ENCODE measurements at regions not wholly inside any gene's neighbourhood (a gene's known extent, or its start where the extent isn't known, plus 50 kb on each side); places are given as distances from the start of the nearest gene placed in this dataset.
"Not testable (repeated sequence)": the region's sequence is repeated elsewhere in the genome, so short reads cannot be mapped to it uniquely, and the experiment has no call there.

DNA sequence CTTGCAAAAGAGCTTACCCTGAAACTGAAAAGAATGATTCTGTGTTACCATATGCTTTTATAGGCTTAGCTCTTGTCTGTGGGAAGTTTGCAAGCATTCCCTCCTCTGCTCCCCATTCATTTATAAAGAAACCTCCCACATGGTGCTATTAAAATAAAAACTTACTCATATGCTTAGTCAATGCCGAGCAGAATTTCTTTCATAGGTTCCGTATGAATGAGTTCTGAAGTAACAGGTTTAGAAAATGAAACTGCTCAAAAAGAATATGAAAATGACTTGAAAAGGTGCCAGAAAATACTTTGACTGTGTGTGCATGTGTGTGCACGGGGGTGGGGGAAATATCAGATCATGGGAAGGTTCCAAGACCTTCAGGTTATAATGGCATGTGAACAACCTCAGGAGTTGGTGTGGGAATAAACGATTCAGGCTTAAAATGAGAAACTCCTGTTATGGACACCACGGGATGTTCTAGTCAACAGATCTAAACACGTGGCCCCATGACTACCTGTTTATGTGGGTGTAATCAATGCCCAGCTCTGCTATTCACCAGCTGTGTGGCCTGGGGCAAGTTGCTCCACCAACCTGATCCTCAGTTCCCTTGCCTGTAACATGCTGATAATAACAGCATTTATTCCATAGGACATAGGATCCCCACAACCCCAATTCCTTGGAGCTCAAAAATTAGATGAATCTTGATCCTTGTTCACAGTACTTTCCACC is 293.7 kb upstream of the PLGLB1 start:
- not testable (repeated sequence) for DNase-seq (ENCODE audit: low read depth)

DNA sequence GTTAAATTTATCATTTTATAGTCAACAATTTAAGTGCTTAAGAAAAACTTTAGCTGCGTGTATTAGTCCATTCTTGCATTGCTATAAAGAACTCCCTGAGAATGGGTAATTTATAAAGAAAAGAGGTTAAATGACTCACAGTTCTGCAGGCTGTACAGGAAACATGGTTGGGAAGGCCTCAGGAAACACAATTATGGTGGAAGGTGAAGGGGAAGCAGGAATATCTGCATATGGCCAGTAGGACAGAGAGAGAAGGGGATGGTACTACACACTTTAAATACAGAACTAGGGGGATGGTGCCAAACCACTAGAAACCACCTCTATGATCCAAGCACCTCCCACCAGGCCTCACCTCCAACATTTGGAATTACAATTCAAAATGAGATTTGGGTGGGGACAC is 295.5 kb upstream of the PLGLB1 start:
- peak; percentile 12 for DNase-seq (ENCODE audit: low read depth)

DNA sequence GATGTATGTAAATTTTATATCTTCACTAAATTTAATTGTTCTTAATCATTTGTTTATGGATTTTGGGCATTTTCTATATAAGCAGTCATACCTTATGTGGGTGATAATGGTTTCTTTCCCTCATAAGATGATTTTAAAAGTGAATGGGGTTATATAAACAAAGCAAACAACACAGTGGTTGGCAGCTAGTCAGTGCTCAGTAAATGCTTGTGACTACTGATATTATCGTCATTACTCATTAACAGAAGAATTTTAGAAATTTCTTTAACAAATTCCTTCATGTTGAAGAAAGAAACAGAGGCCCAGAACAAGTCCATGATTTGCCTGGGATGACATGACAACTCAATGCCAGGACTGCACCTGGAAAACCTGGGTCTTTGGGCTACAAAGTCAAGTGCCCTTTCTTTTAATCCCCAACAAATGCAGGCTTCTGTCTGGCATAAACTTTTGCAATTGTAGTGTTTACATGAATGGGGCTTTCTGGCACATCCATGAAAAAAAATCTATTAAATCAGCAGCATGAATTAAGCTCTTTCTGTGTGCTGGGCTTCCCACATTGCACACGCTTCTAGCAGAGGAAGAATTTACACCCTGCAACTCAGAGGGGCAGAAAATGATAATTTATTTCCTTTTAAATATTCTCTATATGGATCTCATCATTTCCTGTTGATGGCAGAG is 297.3 kb upstream of the PLGLB1 start:
- peak; percentile 85 for DNase-seq (ENCODE audit: low read depth)

DNA sequence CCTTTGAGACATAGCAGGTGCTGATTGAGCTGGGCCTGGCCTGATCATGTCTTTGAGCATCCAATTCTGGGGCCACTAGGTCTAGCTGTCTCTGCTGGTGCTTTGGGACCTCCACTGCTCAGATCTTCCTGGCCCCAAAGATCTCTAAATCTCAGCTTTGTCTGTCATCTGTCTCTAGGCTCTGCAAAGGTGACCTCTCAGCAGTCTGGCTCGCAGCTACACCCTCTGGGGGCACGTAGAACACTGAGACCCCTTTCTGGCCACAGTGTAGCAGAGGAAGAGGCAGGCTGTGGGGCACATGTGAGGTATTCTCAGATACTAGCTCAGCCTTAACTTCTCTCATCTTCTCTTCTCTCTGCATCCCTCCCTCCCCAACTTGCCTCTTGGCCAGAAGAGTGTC is 298.1 kb upstream of the PLGLB1 start:
- DNase-seq (ENCODE audit: low read depth) = not testable (repeated sequence)

DNA sequence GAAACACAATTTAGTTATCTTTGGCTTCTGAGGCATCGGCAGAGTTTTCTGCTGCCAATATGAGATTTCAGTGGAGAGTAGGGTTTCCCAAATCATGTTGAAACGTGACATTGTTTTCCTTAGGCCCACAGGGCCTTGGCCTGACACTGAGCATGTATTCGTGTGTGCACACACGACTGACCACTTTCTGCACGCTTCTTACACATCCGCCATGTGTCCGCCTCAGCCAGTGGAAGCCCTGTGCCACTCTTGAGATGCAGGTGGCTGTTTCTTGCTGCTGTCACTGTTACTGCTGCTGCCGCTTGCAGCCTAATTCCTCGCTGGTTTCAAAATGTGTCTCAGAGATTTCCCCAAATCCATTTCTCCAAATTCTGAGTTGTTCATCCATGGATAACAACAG is 299.6 kb upstream of the PLGLB1 start:
- DNase-seq (ENCODE audit: low read depth) = not testable (repeated sequence)

DNA sequence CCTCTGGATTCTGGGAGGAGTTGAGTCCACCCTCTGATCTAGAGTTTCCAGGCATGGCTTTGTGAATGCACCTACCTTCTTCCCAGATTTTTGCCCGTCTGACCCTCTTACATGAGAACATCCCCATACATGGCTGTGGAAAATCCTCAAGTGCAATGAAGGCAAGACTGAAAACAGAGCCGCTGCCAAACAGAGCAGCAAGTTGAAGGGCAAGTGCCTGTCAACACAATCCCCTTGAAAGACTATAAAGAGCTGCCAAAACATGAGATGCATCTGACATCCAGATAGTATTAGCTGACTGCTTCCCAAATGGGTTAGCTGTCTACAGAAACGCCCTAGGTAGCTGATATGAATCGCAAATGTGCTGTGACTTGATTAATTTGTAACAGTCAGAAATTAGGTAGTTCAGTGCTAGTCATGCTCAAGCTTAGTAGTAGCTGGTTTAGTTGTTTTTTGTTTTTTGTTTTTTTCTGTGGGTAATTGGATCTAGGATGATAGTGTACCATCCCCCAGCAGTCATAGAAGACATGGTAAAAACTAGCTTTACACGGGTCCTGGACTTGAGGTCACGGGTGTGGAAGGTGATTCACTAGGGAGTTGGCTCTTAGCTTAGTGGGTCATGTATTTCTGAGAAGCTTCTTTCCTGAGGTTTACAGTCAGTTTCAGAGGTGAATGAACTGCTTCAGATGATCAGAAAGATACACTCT is 302.8 kb upstream of the PLGLB1 start:
- DNase-seq (ENCODE audit: low read depth) = not testable (repeated sequence)

DNA sequence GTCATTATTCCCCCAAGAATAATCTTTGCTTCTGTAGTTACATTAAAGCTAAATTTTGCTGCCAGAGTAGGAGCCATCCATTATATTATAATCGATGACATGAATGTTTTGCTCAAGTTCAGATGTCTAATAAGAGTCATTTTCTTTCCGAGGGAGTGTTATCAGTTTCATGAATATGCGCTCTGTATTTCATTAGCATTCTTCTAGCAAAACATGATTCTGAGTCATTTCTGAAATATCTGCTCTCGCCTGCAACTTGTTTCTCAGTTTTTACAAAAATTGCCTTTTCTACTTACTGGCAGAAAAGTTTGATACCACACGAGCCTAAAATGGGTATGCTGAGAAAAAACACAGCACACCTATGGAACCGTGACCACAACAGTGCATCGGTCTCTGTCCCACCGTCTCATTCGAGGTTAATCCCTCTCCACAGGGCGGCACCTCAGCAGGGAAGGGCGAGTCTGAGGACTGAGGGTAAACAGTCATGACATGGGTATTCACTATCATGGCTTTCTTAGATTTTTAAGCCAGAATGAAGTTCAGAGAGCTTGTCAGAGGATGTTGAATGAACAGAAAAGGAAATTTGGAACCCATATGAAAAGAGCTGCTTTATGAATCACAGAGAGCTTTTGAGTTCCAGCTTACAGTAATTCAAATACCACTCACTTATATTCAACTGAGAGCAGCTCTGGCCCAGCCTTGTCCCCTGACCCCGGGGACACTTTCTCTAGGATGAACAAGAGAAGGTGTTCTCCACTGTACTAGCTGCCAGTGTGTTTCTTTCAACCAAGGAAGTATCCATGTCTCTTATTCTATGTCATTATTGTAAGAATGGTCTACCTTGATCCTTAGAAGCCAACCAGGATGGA is 303.6 kb upstream of the PLGLB1 start:
- not testable (repeated sequence) for DNase-seq (ENCODE audit: low read depth)

DNA sequence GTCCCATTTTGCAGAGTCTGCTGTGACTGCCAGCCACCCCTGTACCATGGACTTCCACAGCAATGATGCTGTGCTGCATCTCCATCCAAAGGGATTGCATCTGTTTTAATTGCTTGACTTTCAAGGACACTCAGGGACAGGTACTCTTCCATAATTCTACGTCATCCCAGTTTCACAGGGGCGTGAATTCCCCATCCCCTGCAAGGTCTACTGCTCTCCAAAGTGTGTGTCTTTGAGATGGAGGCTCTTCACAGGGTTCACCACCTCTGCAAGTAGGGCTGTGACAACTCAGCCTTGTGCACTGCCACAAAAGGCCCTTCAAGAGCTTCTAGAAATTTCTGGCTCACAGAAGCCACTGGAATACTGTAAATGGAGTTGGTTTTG is 304.3 kb upstream of the PLGLB1 start:
- not testable (repeated sequence) for DNase-seq (ENCODE audit: low read depth)

DNA sequence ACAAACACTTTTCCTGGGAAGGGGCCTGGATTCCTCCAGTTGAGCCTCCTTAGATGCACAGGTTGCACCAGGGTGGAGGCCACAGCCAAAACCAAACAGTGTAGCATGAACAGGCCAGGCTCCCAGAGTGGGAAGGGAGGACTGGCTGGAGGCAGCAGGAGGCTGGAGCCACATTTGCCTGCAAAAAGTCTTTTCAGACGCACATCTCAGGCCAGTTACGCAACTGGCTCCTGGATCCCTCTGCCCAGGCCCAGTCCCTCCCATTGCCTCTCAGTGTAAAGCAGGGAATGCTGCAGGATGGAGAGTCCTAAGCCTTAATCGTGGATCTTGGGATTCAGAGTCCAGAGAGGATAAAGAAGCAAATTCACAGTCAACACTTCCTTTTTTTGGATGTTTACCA is 305.1 kb upstream of the PLGLB1 start:
- DNase-seq (ENCODE audit: low read depth) = not testable (repeated sequence)

DNA sequence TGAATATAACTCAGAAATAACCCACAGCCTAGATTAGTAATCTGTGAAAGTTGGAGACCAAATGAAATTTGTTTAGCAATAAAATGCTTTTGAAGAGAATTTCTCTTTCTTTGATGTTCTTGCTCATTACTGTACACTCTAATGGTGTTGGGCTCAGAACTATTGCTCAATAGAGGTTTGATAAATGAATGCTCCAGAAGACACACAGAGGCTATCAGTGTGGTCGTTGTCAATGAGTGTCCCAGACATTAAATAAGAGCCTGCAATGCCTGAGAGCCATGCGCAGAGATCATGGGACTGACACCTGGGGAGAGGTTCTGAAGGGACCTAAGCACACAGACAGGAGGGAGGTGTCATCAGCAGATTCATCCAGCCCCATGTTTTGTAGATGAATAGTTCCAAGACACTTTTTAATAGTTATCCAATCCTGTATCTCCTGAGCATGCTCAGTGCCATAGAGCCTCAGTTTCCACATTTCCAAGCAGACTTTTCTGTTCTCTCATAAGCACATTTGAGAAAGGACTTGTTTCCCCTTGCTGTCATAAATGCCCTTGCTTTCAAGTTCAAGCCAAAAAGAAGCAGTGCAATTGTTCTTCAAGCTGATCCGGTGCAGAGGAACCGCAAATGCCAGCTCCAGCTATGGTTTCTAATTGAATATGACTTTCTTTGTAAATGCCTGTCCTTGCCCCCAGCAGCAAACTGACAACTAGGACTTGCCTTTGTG is 306.2 kb upstream of the PLGLB1 start:
- not testable (repeated sequence) for DNase-seq (ENCODE audit: low read depth)

DNA sequence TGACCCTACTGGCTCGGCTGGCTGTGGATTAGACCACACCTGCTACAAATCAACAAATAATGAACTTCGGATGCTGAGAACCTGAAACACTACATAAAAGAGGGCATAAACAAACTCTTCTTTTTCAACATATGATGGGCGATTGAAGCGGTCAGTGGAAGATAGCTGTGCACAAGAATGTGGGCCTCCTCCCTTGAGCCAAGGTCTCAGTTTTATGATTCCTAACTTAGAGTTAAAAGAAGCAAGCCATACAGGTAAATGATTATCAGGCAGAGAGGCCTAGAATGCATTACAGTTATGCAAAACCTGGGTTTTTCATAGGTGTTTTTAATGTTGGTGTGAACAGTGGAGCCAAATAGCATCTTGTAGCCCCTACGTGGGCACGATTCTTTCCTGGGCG is 307.9 kb upstream of the PLGLB1 start:
- DNase-seq (ENCODE audit: low read depth) = not testable (repeated sequence)

DNA sequence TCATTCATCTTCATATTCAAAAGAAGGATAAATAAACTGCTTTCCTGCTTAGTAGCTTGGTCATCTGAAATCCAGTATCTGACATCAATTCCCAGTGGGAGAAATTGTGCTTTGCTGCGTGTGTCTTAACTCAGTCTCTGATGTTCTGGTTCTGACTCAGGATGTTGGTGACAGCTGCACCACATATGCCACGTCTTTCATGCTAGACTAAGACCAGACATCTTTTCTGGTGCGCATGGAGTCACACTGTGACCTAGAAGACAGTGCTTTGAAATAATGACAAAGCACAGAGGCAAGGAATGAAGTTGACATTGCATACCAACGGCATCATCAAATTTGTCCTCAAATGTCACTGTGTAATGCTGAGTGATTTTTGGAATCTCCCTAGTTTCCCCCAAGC is 308.8 kb upstream of the PLGLB1 start:
- DNase-seq (ENCODE audit: low read depth) = not testable (repeated sequence)

DNA sequence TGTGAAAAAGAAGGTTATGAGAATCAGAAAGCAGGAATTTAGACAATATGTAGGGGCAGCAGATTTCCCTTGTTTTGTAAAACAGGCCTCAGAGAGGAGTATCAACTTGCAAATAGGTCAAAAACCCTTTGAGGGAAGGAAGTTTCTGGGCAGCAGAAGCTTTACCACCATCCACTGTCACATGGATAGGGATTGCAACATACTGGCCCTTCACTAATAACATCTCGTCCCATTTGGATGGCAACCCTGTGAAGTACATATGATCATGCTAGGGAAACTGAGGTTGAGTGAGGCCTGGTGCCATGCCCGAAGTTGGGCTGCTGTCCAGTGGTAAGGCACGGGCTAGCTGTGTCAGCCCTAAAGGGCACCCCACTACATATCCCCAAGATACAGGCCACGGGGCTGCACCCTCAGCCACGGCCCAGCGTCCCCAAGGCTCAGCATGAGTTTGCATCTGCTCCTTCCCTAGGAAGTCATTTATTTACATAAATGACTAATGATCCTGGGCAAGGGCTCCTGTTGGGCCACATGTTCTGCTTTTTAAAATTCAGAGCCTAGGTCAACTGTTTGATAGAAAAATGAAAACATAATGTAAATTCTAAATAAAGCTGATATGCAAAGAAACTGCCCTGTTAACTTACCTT is 310.4 kb upstream of the PLGLB1 start:
- DNase-seq (ENCODE audit: low read depth) = not testable (repeated sequence)

DNA sequence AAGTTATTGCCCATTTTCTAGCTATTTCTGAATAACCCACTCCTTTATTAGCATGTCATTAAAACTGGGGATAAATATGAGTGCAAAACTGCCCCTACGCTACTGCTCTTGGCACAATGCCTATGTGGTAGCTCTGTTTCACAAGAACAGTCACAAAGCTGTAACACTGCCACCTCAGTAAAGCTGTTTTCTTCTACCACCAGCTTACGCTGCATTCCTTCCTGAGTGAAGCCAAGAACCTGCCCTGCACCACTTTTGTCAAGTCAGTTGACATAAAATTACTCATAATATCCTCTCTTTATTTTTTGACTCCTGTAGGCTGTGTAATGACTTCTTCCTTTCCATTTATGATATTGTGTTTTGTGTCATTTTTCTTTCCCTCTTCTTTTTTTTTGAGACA is 313.2 kb upstream of the PLGLB1 start:
- not testable (repeated sequence) for DNase-seq (ENCODE audit: low read depth)

DNA sequence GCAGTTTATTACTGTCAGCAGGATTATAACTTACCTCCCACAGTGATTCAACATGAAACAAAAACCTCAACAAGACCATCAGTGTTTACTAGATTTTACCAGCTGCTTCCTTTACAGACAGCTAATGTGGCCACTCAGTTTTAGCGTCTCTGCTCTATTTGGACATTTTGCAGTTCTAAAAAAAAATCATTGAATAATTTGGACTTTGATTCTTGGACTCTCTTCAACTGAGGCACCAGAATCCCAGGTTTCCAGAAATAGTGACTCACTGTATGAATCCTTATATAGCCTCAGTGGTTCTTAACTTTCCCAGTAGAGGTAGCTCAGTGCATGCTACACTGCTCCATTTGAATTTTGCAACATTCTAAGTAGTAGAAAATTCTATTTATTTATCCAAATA is 317.4 kb upstream of the PLGLB1 start:
- peak; percentile 35 for DNase-seq (ENCODE audit: low read depth)

DNA sequence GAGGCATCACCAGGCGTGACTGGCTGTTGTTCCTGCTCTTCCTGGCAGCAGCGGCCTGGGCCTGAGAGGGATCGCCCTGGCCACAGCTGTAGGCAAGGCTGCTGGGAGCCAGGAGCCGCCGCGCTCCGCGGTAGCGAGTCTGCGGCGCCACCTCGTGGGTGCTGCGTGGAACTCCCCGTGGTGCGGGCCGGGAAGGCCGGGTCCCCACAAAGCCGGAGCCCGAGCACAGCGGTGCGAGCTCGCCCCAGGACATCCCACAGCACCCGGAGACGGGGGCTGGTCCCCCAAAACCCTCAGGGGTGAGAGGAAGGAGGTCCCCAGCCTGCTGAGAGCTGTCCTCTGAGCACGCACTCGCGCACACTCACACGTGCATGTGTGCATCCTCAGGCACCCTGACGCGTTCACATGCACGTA is 320.0 kb upstream of the PLGLB1 start:
- peak; percentile 54 for DNase-seq (ENCODE audit: low read depth)

DNA sequence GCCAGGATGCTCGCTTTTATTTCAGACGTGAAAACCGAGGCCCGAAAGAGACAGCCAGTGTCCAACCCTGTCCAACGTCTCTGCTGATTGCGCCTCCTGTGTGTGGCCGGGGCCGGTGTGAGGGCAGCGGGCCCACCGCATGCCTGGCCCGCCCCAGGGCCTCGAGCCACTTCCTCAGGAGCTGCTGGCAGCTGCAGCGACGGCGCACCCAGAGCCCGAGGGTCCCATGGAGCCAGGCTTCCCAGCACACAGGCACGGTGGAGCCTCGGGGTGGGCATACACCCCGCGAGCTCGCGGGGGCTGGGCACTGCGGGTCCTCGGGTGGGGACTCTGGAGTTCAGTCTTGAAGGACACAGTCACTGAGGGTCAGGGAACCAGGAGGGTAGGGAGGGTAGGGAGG is 320.5 kb upstream of the PLGLB1 start:
- DNase-seq (ENCODE audit: low read depth) = not testable (repeated sequence)

DNA sequence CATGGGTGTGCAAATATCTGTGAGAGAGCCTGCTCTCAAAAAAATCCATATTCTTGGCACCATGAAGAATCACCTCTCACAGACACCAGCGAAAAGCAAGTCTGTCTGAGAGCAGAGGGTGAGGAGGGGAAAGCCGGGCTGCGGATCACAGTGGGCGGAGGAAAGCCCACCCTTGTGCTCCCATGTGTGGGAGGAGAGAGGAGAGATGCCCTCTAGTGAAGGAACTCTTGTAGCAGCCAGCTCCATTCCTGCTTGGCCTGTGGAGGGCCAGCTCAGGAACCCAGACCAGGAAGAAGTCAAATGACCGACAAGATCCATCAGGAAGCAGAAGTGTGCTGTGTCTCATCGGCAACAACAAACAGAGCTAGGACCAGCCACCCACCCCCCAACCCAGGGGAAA is 321.7 kb upstream of the PLGLB1 start:
- DNase-seq (ENCODE audit: low read depth) = not testable (repeated sequence)

DNA sequence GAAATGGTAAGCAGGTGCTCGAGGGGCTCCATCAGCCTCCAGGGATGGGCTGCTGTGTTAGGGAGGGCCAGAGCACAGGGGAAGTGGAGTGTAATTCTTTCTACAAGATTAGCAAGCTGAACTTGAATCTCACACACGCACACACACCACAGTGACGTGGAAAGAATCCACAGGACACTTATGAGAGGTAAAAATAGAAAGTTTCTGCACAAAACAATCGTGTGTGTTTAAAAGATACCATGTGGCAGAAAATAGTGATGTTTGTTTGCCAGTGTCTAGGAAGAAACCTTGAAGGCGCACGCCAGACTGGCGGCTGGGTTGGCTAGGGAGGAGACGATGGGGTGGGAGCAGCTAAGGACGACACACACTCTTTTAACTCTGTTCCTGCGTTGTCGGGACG is 323.6 kb upstream of the PLGLB1 start:
- not testable (repeated sequence) for DNase-seq (ENCODE audit: low read depth)

DNA sequence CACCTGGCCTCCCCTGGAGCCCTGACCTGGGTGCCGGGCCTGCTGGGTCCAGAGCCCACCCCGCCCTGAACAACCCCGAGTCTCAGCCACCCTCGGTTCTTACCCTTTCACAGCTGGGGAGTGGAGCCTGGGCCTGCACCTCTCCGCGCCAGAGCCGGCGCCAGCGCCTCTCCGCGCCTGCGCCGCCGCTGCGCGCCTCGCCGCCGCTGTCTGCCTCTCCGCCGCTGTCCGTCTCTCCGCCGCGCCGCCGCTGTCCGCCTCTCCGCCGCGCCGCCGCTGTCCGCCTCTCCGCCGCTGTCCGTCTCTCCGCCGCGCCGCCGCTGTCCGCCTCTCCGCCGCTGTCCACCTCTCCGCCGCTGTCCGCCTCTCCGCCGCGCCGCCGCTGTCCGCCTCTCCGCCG is 326.9 kb upstream of the PLGLB1 start:
- not testable (repeated sequence) for DNase-seq (ENCODE audit: low read depth)

DNA sequence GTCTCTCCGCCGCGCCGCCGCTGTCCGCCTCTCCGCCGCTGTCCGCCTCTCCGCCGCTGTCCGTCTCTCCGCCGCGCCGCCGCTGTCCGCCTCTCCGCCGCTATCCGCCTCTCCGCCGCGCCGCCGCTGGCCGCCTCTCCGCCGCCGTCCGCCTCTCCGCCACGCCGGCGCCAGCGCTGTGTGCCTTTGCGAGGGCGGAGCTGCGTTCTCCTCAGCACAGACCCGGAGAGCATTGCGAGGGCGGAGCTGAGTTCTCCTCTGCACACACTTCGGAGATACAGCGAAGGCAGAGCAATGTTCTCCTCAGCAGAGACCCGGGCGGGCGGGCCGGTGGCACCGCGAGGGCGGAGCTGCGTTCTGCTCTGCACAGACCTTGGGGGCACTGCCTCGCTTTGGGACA is 327.4 kb upstream of the PLGLB1 start:
- DNase-seq (ENCODE audit: low read depth) = not testable (repeated sequence)

All from iris pigment epithelial cell (primary cell).